Stomach (tissue), 4 donors: ENCODE measurements at regions not wholly inside any gene's neighbourhood (a gene's known extent, or its start where the extent isn't known, plus 50 kb on each side); places are given as distances from the start of the nearest gene placed in this dataset.

Experiments
- CTCF ChIP-seq, 7 experiments: fragments of 450-650 bp in 4 of 7; fragments of 200-600 bp in 3 of 7; sonication (generic) in 3 of 7; IDR thresholded peaks; one replicate each; pipeline ENCODE4 v1.5.1; 2016 to 2019; ENCODE audit warnings: antibody characterized with exemption in 7 of 7, control low read depth in 2 of 7, mild to moderate bottlenecking in 1 of 7
- EP300 ChIP-seq: sonication (generic); formaldehyde crosslinking; IDR thresholded peaks from one replicate; pipeline ENCODE4 v1.6.1; 2017; ENCODE audit warnings: antibody characterized with exemption
- POLR2A ChIP-seq, 4 donors: fragments of 450-650 bp; IDR thresholded peaks; one replicate each; pipeline ENCODE4 v1.6.1; 2016; ENCODE audit warnings: antibody characterized with exemption in 4 of 4, control low read depth in 2 of 4, mild to moderate bottlenecking in 1 of 4, moderate library complexity in 1 of 4

GRCh38 chr6:119476024-119476423 lies 126.5 kb upstream of the MAN1A1 start:
- TF ChIP-seq CTCF (IDR thresholded peaks at IDR 0.05) (no peak), EP300 (no peak), POLR2A (IDR thresholded peaks at IDR 0.05) (no peak)
